Left lung (tissue), 4 donors: ENCODE measurements at regions not wholly inside any gene's neighbourhood (a gene's known extent, or its start where the extent isn't known, plus 50 kb on each side); places are given as distances from the start of the nearest gene placed in this dataset.
"Not testable (repeated sequence)": the region's sequence is repeated elsewhere in the genome, so short reads cannot be mapped to it uniquely, and the experiment has no call there.

Source experiments
- ATAC-seq: fragments of 200-7000 bp; cut with Tn5 transposase; one replicate; pipeline ENCODE4 v1.9.1; 2020; ENCODE audit warnings: moderate library complexity
- DNase-seq, 4 donors: peaks; one replicate each; pipeline ENCODE4 v3.0.0-alpha.2; 2013 to 2020
- H3K27ac ChIP-seq, 2 donors: fragments of 200-600 bp; sonication (generic) in 1 of 2; one replicate each; pipeline versions ENCODE4 v1.5.0 to v1.8.0; 2020 to 2021
- H3K27me3 ChIP-seq, 2 donors: fragments of 200-600 bp; sonication (generic) in 1 of 2; one replicate each; pipeline versions ENCODE4 v1.5.0 to v1.8.0; 2020 to 2021
- H3K36me3 ChIP-seq, 2 donors: fragments of 200-600 bp; sonication (generic) in 1 of 2; one replicate each; pipeline versions ENCODE4 v1.5.0 to v1.8.0; 2020 to 2021
- H3K4me1 ChIP-seq, 2 donors: fragments of 200-600 bp; one replicate each; pipeline ENCODE4 v1.8.0; 2021
- H3K4me3 ChIP-seq, 2 donors: fragments of 200-600 bp; sonication (generic) in 1 of 2; one replicate each; pipeline versions ENCODE4 v1.5.0 to v1.8.0; 2020 to 2021; ENCODE audit warnings: mild to moderate bottlenecking in 1 of 2
- H3K9me3 ChIP-seq, 2 donors: fragments of 200-600 bp; sonication (generic) in 1 of 2; one replicate each; pipeline versions ENCODE4 v1.5.0 to v1.8.0; 2020 to 2021
- CTCF ChIP-seq, 2 donors: fragments of 200-600 bp; sonication (generic) in 1 of 2; IDR thresholded peaks; one replicate each; pipeline versions ENCODE4 v1.5.0 to v1.8.0; 2021; ENCODE audit warnings: antibody characterized with exemption in 2 of 2
- intact Hi-C, 2 donors: fragments of 100-400 bp; cut with DNase I; formaldehyde crosslinking; loops; one replicate each; pipeline versions ENCODE4 v1.11.2 to v1.14.2; 2022
- donor health status: DM: no; HTN: yes; CAD: no.
- donor health status: DM: no; HTN: no; CAD: no.

- no peak for ATAC-seq
- DNase-seq: no peak
- no peaks in the 10 kb centered on the region for H3K4me1 ChIP-seq
- H3K27ac ChIP-seq: no peak overlapping the region
- no peaks in the 10 kb centered on the region for H3K9me3 ChIP-seq
- TF ChIP-seq CTCF (IDR thresholded peaks at IDR 0.05): no peak
- H3K27me3 ChIP-seq: peaks cover 0 to 23% of the 10 kb centered on the region in 2 donors
- intact Hi-C loops: no loop called here
- H3K4me3 ChIP-seq: no peak overlapping the region
- H3K36me3 ChIP-seq: no peaks in the 10 kb centered on the region
These were observed 111.0 kb upstream of the ANKRD30BL start for GRCh38 chr2:132272713-132273112.

- H3K36me3 ChIP-seq, ATAC-seq, intact Hi-C loops, DNase-seq, H3K9me3 ChIP-seq, H3K4me1 ChIP-seq, H3K27ac ChIP-seq, H3K4me3 ChIP-seq: not testable (repeated sequence)
- peaks cover 0 to 14% of the 10 kb centered on the region in 2 donors for H3K27me3 ChIP-seq
These were observed 111.8 kb upstream of the ANKRD30BL start for GRCh38 chr2:132273585-132273984.

GRCh38 chr2:132274000-132274399 is 112.2 kb upstream of the ANKRD30BL start:
- Histone ChIP-seq H3K4me1 (no peaks in the 10 kb centered on the region), H3K36me3 (no peaks in the 10 kb centered on the region), H3K9me3 (peaks cover 0 to 4% of the 10 kb centered on the region in 2 donors), H3K27me3 (peaks cover 0 to 10% of the 10 kb centered on the region in 2 donors), H3K4me3 (no peak overlapping the region), H3K27ac (no peak overlapping the region)
- no peak for ATAC-seq
- intact Hi-C loops: no loop called here
- TF ChIP-seq CTCF (IDR thresholded peaks at IDR 0.05): no peak
- no peak for DNase-seq

GRCh38 chr2:132275396-132275795 is 113.6 kb upstream of the ANKRD30BL start:
- H3K27ac ChIP-seq: no peak overlapping the region
- no peaks in the 10 kb centered on the region for H3K36me3 ChIP-seq
- no peaks in the 10 kb centered on the region for H3K4me1 ChIP-seq
- no peak for DNase-seq
- intact Hi-C loops: no loop called here
- H3K27me3 ChIP-seq: no peaks in the 10 kb centered on the region
- ATAC-seq: no peak
- H3K9me3 ChIP-seq: peaks cover 0 to 10% of the 10 kb centered on the region in 2 donors
- H3K4me3 ChIP-seq: no peak overlapping the region
- TF ChIP-seq CTCF (IDR thresholded peaks at IDR 0.05): no peak

- Histone ChIP-seq H3K36me3 (no peaks in the 10 kb centered on the region), H3K4me1 (no peaks in the 10 kb centered on the region), H3K4me3 (no peak overlapping the region), H3K9me3 (peaks cover 0 to 10% of the 10 kb centered on the region in 2 donors), H3K27me3 (no peaks in the 10 kb centered on the region), H3K27ac (no peak overlapping the region)
- no peak for TF ChIP-seq CTCF (IDR thresholded peaks at IDR 0.05)
- intact Hi-C loops: no loop called here
- DNase-seq (no peak), ATAC-seq (no peak)
These were observed 114.8 kb upstream of the ANKRD30BL start for GRCh38 chr2:132276571-132276981.

GRCh38 chr2:132278267-132278666 is 116.5 kb upstream of the ANKRD30BL start:
- no peaks in the 10 kb centered on the region for H3K27me3 ChIP-seq
- no peak for TF ChIP-seq CTCF (IDR thresholded peaks at IDR 0.05)
- no peaks in the 10 kb centered on the region for H3K36me3 ChIP-seq
- no peaks in the 10 kb centered on the region for H3K4me1 ChIP-seq
- no peak overlapping the region for H3K4me3 ChIP-seq
- intact Hi-C loops: no loop called here
- ATAC-seq: no peak
- DNase-seq: no peak
- peaks cover 0 to 10% of the 10 kb centered on the region in 2 donors for H3K9me3 ChIP-seq
- no peak overlapping the region for H3K27ac ChIP-seq
